H1 (cell line): ENCODE measurements at regions not wholly inside any gene's neighbourhood (a gene's known extent, or its start where the extent isn't known, plus 50 kb on each side); places are given as distances from the start of the nearest gene placed in this dataset.
"Not testable (repeated sequence)": the region's sequence is repeated elsewhere in the genome, so short reads cannot be mapped to it uniquely, and the experiment has no call there.

Experiments
- BRCA1 ChIP-seq: IDR thresholded peaks from 2 replicates; pipeline ENCODE4 v1.6.1; 2012; ENCODE audit warnings: low read depth, low read length, improper control_type of control experiment
- JUND ChIP-seq: IDR thresholded peaks from 2 replicates; pipeline ENCODE4 v1.6.1; 2011; ENCODE audit warnings: mild to moderate bottlenecking, improper control_type of control experiment, low read length
- NANOG ChIP-seq: IDR thresholded peaks from 2 replicates; pipeline ENCODE4 v1.6.1; 2011; ENCODE audit warnings: low read length, low read depth, mild to moderate bottlenecking, inconsistent platforms; ENCODE audit not compliant: insufficient read depth, poor library complexity, severe bottlenecking
- NRF1 ChIP-seq: IDR thresholded peaks from 2 replicates; pipeline ENCODE4 v1.6.1; 2011; ENCODE audit warnings: mild to moderate bottlenecking, low read depth, low read length, improper control_type of control experiment
- POLR2A ChIP-seq, 2 experiments: IDR thresholded peaks; 1 replicate in 1 of 2; 2 replicates in 1 of 2; pipeline ENCODE4 v1.6.1; 2011; ENCODE audit warnings: low read depth in 2 of 2, low read length in 2 of 2, mild to moderate bottlenecking in 2 of 2; ENCODE audit errors: control extremely low read depth in 1 of 2
- POLR2AphosphoS5 ChIP-seq: IDR thresholded peaks from 2 replicates; pipeline ENCODE4 v1.6.1; 2011; ENCODE audit warnings: low read depth, low read length
- SIN3A ChIP-seq, 2 experiments: IDR thresholded peaks in 1 of 2; conservative IDR thresholded peaks in 1 of 2; 2 replicates each; pipeline ENCODE4 v1.6.1; 2011 to 2012; ENCODE audit warnings: low read length in 2 of 2, improper control_type of control experiment in 1 of 2, low read depth in 1 of 2, mild to moderate bottlenecking in 1 of 2
- SIRT6 ChIP-seq: IDR thresholded peaks from one replicate; pipeline ENCODE4 v1.7.1; 2012; ENCODE audit warnings: low read length, inconsistent platforms
- SRF ChIP-seq: IDR thresholded peaks from 2 replicates; pipeline ENCODE4 v1.6.1; 2011; ENCODE audit warnings: mild to moderate bottlenecking, low read depth, low read length, moderate library complexity
- TCF12 ChIP-seq: IDR thresholded peaks from 2 replicates; pipeline ENCODE4 v1.6.1; 2011; ENCODE audit warnings: low read depth, mild to moderate bottlenecking, low read length
- YY1 ChIP-seq: IDR thresholded peaks from 2 replicates; pipeline ENCODE4 v1.6.1; 2011; ENCODE audit warnings: low read depth, mild to moderate bottlenecking, low read length
- ZNF274 ChIP-seq: IDR thresholded peaks from 2 replicates; pipeline ENCODE4 v1.7.0; 2012; ENCODE audit warnings: low read length, borderline replicate concordance; ENCODE audit errors: extremely low read depth
- TF ChIP-seq, protein P1 (sequence below), 3 experiments: IDR thresholded peaks; 1 replicate in 2 of 3; 2 replicates in 1 of 3; pipeline versions ENCODE4 v1.5.1 to v1.6.1; 2011; ENCODE audit warnings: low read length in 3 of 3, mild to moderate bottlenecking in 3 of 3, inconsistent platforms in 2 of 3, low read depth in 1 of 3, moderate library complexity in 1 of 3; ENCODE audit not compliant: insufficient read depth in 1 of 3; ENCODE audit errors: control extremely low read depth in 1 of 3
- TF ChIP-seq, protein P2 (sequence below): IDR thresholded peaks from 2 replicates; pipeline ENCODE4 v1.6.1; 2012; ENCODE audit warnings: low read length, inconsistent platforms

DNA sequence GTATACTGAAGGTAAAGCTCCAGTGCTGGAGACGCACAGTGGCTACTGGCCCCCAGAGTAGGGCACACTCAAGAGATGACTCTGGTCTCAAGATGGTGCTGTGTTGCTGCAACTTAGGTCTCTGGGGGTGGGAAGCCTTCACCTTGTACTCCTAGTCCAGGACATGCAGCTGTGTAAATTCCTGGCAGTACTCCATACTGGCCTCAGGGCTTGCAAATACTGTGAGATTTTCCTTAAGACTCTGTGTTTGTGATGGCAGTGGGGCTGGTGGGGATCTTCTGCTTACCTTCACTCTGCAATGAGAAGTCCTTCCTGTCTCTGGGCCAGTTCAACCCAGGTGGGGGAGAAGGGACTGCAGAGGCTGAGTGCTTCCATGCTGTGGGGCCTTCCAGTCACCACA lies 102.9 kb downstream of the THSD1 start:
- not testable (repeated sequence) for TF ChIP-seq POLR2AphosphoS5; SRF; NANOG; ZNF274; NRF1; BRCA1; POLR2A (IDR thresholded peaks at IDR 0.05; ENCODE audit: control extremely low read depth in 1 of 2, low read depth in 2 of 2, low read length in 2 of 2); YY1; TCF12; SIRT6; SIN3A (conservative IDR thresholded peaks at IDR 0.05 in 1 of 2, IDR thresholded peaks at IDR 0.05 in 1 of 2; ENCODE audit: low read depth in 1 of 2, low read length in 2 of 2); JUND
- TF ChIP-seq, protein P1, sequence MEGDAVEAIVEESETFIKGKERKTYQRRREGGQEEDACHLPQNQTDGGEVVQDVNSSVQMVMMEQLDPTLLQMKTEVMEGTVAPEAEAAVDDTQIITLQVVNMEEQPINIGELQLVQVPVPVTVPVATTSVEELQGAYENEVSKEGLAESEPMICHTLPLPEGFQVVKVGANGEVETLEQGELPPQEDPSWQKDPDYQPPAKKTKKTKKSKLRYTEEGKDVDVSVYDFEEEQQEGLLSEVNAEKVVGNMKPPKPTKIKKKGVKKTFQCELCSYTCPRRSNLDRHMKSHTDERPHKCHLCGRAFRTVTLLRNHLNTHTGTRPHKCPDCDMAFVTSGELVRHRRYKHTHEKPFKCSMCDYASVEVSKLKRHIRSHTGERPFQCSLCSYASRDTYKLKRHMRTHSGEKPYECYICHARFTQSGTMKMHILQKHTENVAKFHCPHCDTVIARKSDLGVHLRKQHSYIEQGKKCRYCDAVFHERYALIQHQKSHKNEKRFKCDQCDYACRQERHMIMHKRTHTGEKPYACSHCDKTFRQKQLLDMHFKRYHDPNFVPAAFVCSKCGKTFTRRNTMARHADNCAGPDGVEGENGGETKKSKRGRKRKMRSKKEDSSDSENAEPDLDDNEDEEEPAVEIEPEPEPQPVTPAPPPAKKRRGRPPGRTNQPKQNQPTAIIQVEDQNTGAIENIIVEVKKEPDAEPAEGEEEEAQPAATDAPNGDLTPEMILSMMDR (IDR thresholded peaks at IDR 0.05; ENCODE audit: control extremely low read depth in 1 of 3, insufficient read depth in 1 of 3, low read depth in 1 of 3, low read length in 3 of 3) = not testable (repeated sequence)
- TF ChIP-seq, protein P2, sequence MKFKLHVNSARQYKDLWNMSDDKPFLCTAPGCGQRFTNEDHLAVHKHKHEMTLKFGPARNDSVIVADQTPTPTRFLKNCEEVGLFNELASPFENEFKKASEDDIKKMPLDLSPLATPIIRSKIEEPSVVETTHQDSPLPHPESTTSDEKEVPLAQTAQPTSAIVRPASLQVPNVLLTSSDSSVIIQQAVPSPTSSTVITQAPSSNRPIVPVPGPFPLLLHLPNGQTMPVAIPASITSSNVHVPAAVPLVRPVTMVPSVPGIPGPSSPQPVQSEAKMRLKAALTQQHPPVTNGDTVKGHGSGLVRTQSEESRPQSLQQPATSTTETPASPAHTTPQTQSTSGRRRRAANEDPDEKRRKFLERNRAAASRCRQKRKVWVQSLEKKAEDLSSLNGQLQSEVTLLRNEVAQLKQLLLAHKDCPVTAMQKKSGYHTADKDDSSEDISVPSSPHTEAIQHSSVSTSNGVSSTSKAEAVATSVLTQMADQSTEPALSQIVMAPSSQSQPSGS = not testable (repeated sequence)
